Hypothalamus (tissue), 51 donors: ENCODE measurements at regions not wholly inside any gene's neighbourhood (a gene's known extent, or its start where the extent isn't known, plus 50 kb on each side); places are given as distances from the start of the nearest gene placed in this dataset.
A peak's percentile ranks its signal among the peaks of the same experiment; 100 is the strongest.

Experiments
- DNase-seq, 51 donors: peaks; one replicate each; lab custom pipeline; 2025; lab: John Stamatoyannopoulos, UW

DNA sequence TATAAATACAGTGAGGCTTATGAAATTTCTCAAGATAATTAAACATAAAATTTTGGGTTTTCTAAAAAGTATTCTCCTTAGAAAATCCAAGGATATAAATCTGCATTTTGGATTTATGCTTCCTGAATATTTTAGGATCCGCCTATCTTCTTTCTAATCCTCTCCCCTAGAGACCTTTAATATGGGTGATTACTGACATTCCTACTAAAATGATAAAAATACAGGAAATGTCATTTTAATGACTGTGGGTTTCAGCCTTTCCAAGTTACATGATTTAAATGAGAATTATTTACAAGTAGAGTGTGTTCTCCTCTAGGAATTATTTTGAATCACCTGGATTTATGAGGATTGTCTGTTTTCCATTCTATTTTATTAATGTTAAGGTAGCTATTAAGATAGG lies 150.4 kb downstream of the C7orf25 start:
- DNase-seq: no peak

GRCh38 chr7:42758124-42758523 lies 153.7 kb downstream of the C7orf25 start:
- DNase-seq: no peak

GRCh38 chr7:42756841-42757240 lies 155.0 kb downstream of the C7orf25 start:
- no peak for DNase-seq

DNA sequence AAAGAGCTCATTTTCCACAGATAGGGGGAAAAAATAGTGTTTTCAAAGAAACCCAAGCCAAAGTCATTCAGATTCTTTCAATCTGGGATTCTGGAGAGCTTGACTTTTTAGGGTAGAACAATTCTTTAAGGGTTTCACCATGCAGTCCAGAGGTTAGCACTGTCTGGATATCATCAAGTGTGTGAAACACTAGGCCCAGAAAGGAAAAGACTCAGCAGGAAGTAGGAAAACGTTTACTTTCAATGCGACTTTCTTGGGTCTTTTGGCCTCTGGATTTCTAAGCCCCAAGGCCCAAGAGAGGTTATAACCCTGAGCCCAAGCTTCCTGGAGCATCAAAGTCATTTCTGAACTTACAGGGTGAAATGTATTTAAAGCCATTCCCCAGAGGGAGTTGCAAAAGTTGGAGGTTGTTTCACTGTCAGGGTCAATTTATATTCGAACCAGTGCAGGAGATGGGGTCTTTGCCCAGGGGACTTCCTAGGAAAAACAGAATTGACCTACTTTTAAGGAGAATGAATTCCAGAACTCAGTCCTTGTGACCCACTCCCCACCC lies 158.0 kb downstream of the C7orf25 start:
- DNase-seq: peak in 1 of 51 donors; percentile 62

- DNase-seq: peak in 6 of 51 donors; percentile 4 to 65 (median 9)
Measured at GRCh38 chr7:42753367-42753766, 158.5 kb downstream of the C7orf25 start.

GRCh38 chr7:42750172-42750571 lies 161.7 kb downstream of the C7orf25 start:
- DNase-seq: no peak

- no peak for DNase-seq
Measured at GRCh38 chr7:42747044-42747443, 164.8 kb downstream of the C7orf25 start.

DNA sequence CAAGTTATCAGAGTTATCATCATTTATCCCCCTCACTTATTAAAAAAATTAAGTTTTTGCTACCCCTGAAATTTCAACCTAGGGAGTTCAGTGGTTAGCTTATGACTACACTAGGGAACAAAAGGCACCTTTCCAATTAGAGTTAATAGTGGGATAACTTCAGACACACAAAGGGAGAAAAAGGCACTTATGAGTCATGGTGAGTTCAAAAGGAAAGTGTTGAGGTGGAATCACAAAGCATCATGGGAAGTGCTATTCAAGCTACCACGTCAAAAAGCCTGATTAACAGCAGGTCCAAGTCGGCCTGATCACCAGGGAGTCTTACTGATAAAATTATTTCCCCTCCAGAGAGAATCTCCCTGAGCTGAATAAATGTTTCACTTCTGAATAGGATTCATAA lies 165.7 kb downstream of the C7orf25 start:
- no peak for DNase-seq

GRCh38 chr7:42745357-42746059 lies 166.4 kb downstream of the C7orf25 start:
- peak in 5 of 51 donors; percentile 4 to 22 (median 8) for DNase-seq

DNA sequence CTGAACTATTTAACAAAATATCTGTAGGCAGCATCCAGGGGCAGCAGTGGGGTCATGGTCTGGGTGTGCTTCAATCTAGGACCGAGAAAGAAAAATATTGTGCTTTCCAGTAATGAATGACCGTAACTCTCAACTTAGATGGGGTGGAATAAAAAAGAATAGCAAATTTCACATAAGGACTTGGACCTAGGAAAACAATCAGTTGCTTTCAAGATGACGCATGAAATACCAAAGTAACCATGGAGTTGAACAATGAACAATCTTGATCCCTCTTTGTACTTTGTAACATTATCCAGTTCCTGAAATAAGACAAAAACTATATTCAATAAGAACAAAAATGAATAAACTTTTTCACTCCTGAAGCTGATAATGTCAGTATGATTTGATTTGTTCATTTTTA lies 167.1 kb downstream of the C7orf25 start:
- no peak for DNase-seq

DNA sequence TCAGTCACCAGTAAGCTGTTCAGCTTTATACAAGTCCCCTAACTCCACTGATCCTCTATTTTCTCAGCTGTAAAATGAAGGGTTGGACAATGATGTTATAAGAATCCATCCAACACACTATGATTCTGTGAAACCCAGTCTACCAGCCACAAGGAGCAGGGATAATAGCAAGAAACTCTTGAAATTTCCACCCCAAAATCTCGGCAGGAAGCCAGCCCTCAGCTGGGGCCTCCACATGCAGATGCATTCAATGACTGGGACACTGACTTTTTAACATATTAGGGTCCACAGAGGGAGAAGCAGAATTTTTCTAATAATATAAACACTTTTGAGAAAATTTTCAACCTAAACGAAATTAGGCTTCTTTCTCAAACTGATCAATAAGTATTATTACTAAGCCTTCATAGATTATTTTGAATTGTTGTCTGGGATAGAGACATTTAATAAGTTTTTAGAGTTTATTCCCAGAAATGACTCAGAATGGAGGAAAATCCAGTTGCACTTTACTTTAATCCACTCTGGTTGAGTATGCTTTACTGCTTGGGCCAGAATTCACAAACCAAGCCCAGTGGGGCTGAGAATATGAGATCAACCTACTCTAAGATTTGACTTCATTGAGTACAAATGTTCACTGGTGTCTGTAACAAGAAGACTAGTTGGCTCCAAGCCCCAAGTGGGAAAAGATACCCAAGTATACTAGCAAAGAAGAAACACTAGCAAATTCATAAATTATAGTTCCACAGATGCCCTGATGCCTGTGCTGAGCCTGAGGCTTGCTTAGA lies 168.6 kb downstream of the C7orf25 start:
- DNase-seq: no peak

- no peak for DNase-seq
Measured at GRCh38 chr7:42742318-42742717, 169.6 kb downstream of the C7orf25 start.

DNA sequence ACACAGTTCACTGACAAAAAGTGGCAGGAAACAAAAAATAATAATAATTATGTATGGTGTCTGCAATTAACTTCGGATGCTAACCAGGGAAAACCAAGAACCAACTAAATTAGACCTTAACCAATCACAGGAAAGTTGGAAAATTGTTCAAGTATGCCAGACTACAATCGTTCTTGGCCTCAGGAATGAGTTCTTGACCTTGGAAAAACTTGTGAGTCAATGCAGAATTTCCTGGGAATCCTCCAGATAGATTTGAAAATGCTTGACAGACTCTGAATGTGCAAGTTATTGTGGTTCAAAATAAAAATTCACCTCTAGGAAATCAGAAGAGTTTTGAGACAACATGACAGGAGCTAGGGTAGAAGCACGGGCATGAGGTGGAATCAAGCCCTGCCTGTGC lies 171.5 kb downstream of the C7orf25 start:
- DNase-seq: no peak

GRCh38 chr7:42739638-42740037 lies 172.2 kb downstream of the C7orf25 start:
- DNase-seq: no peak

- DNase-seq: no peak
Measured at GRCh38 chr7:42736931-42737330, 174.9 kb downstream of the C7orf25 start.

DNA sequence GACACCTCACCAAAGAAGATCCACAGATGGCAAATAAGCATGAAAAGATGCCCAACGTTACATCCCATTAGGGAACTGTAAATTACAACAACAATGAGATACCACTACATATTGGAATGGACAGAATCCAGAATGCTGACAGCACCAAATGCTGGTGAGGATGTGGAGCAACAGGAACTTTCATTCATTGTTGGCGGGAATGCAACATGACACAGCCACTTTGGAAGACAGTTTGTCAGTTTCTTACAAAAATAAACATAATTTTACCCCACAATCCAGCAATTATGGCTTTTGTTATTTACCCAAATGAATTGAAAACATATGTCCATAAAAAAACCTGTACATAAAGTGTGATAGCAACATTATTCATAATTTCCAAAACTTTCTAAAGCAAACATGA lies 176.8 kb downstream of the C7orf25 start:
- DNase-seq: no peak

- no peak for DNase-seq
Measured at GRCh38 chr7:42734568-42734967, 177.3 kb downstream of the C7orf25 start.

DNA sequence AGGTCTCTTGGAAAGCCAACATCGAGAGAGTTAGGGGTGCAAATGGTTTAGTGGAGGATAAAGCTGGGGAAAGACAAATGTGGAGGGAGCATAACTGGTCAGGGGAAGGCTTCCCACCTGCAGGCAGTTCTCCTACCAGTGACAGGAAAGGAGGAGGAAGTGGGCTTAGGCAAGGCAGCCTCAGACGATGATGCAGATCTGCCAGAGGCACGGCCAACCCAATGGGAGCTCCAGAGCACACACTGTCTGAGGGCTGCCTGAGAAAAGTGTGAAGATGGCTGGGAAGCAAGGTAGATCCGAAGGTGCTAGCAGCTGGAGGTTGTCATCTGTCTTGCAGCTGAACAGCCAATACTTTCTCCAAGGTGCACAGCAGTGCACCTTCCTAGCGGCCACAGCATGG lies 178.8 kb downstream of the C7orf25 start:
- DNase-seq: no peak

GRCh38 chr7:42730586-42730985 lies 181.3 kb downstream of the C7orf25 start:
- DNase-seq: no peak

DNA sequence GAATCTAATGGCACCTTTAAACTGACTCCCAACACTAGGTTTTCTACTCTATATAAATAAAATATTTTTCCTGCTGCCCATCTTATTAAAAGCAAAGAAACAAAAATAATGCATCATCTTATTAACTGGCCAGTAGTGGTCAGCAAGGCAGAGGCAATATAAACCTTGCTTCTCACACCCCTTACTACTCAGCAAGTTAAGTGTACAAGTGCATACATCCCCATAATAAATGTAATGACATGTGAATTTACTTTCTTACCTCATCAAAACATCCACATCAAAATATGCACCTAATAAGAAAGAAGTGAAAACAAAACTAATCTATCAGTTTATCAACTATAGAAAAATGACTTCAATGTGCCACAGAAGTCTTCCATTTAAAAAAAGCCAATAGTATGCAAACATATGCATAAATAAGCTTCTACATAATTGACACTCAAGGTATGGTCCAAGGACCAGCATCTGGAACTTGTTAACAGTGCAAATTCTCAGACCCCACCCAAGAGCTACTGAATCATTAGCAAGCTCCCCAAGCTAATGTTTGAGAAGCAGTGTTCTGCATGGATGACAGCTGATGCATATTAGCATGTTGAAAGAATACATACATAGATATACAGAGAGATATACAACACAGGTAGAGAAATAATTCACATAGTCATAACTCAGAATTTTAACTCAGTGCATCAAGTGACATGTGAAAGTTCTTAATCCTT lies 182.7 kb downstream of the C7orf25 start:
- DNase-seq: no peak

DNA sequence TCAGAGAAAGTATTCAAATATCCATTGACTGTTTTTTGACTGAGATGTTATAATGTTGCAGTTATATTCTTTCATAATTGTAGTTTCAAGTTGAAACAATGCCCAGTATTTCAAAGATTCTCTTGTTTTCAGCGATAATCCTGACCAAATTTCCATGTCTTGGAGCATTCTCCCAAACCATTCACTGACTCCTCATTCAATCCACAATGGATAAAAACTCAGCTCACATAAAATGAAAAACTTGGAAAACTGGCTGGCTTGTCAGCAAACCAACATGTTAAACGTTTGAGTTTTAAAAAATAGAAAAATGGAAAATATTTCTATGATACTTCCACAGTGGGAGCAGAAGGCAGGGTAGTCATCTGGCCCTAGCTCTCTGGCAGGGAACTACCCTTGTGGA lies 184.4 kb downstream of the C7orf25 start:
- no peak for DNase-seq
